Testis (tissue), 2 donors: ENCODE measurements at regions not wholly inside any gene's neighbourhood (a gene's known extent, or its start where the extent isn't known, plus 50 kb on each side); places are given as distances from the start of the nearest gene placed in this dataset.

Experiments used
- DNase-seq: peaks from one replicate; pipeline ENCODE4 v3.0.0-alpha.2; 2019
- H3K27ac ChIP-seq, 2 donors: fragments of 200-600 bp; sonication (generic); one replicate each; pipeline ENCODE4 v1.5.1; 2019
- H3K27me3 ChIP-seq: fragments of 200-600 bp; sonication (generic); one replicate; pipeline ENCODE4 v1.5.1; 2019
- H3K36me3 ChIP-seq: fragments of 200-600 bp; sonication (generic); one replicate; pipeline ENCODE4 v1.5.1; 2017; ENCODE audit warnings: low read depth; ENCODE audit errors: missing control alignments
- H3K4me1 ChIP-seq: fragments of 200-600 bp; sonication (generic); one replicate; pipeline ENCODE4 v1.5.1; 2019
- H3K4me3 ChIP-seq, 2 donors: fragments of 200-600 bp; sonication (generic); one replicate each; pipeline ENCODE4 v1.5.1; 2017 to 2019
- H3K9me3 ChIP-seq: fragments of 200-600 bp; sonication (generic); one replicate; pipeline ENCODE4 v1.5.1; 2017
- CTCF ChIP-seq, 3 experiments: fragments of 450-650 bp in 2 of 3; fragments of 200-600 bp in 1 of 3; sonication (generic) in 1 of 3; IDR thresholded peaks; one replicate each; pipeline ENCODE4 v1.5.1; 2016 to 2019; ENCODE audit warnings: antibody characterized with exemption in 3 of 3, mild to moderate bottlenecking in 2 of 3, moderate library complexity in 1 of 3
- POLR2A ChIP-seq: fragments of 450-650 bp; IDR thresholded peaks from one replicate; pipeline ENCODE4 v1.6.1; 2017; ENCODE audit warnings: antibody characterized with exemption, mild to moderate bottlenecking, moderate library complexity
- WGBS, 2 donors: methylation state at CpG; one replicate each; pipeline ENCODE4 v1.1.5; 2018; 5-methylcytosine and 5-hydroxymethylcytosine counted together
- intact Hi-C: fragments of 100-400 bp; cut with DNase I; formaldehyde crosslinking; loops from one replicate; pipeline ENCODE4 v1.15.1; 2023; ENCODE audit warnings: low total_unique reads

- no peaks in the 10 kb centered on the region for H3K4me1 ChIP-seq
- H3K9me3 ChIP-seq: no peaks in the 10 kb centered on the region
- H3K36me3 ChIP-seq: no peaks in the 10 kb centered on the region
- H3K27ac ChIP-seq: no peak overlapping the region
- H3K4me3 ChIP-seq: no peak overlapping the region
- TF ChIP-seq POLR2A (no peak), CTCF (IDR thresholded peaks at IDR 0.05) (no peak)
- no peak for DNase-seq
- no peaks in the 10 kb centered on the region for H3K27me3 ChIP-seq
- intact Hi-C loops: no loop called here
These were observed 431.1 kb downstream of the TFAP2B start for GRCh38 chr6:51249798-51250197.

- Histone ChIP-seq H3K4me3 (no peak overlapping the region), H3K9me3 (no peaks in the 10 kb centered on the region), H3K27me3 (no peaks in the 10 kb centered on the region), H3K27ac (no peak overlapping the region), H3K36me3 (no peaks in the 10 kb centered on the region), H3K4me1 (no peaks in the 10 kb centered on the region)
- no peak for TF ChIP-seq CTCF (IDR thresholded peaks at IDR 0.05)
- TF ChIP-seq POLR2A: no peak
- DNase-seq: no peak
- intact Hi-C loops: no loop called here
- WGBS, 2 donors: 80 to 81% methylated on average over 4 of the region's 4 CpGs
These were observed 431.6 kb downstream of the TFAP2B start for GRCh38 chr6:51250317-51250716.

- intact Hi-C loops: no loop called here
- no peaks in the 10 kb centered on the region for H3K9me3 ChIP-seq
- TF ChIP-seq POLR2A (no peak), CTCF (IDR thresholded peaks at IDR 0.05) (no peak)
- no peak overlapping the region for H3K27ac ChIP-seq
- no peaks in the 10 kb centered on the region for H3K27me3 ChIP-seq
- H3K4me1 ChIP-seq: no peaks in the 10 kb centered on the region
- no peak overlapping the region for H3K4me3 ChIP-seq
- DNase-seq: no peak
- 88 to 96% methylated on average over 2 of the region's 2 CpGs for WGBS, 2 donors
- no peaks in the 10 kb centered on the region for H3K36me3 ChIP-seq
These were observed 439.3 kb downstream of the TFAP2B start for GRCh38 chr6:51257938-51258337.

- H3K9me3 ChIP-seq: no peaks in the 10 kb centered on the region
- H3K27me3 ChIP-seq: no peaks in the 10 kb centered on the region
- no peaks in the 10 kb centered on the region for H3K4me1 ChIP-seq
- WGBS, 2 donors: 79 to 85% methylated on average over 3 of the region's 3 CpGs
- H3K36me3 ChIP-seq: no peaks in the 10 kb centered on the region
- H3K4me3 ChIP-seq: no peak overlapping the region
- no peak for DNase-seq
- intact Hi-C loops: no loop called here
- no peak overlapping the region for H3K27ac ChIP-seq
- TF ChIP-seq POLR2A (no peak), CTCF (IDR thresholded peaks at IDR 0.05) (no peak)
These were observed 441.3 kb downstream of the TFAP2B start for GRCh38 chr6:51260003-51260402.

GRCh38 chr6:51261691-51262090, 443.0 kb downstream of the TFAP2B start:
- Histone ChIP-seq H3K27me3 (no peaks in the 10 kb centered on the region), H3K4me3 (no peak overlapping the region), H3K27ac (no peak overlapping the region), H3K36me3 (no peaks in the 10 kb centered on the region), H3K9me3 (no peaks in the 10 kb centered on the region), H3K4me1 (no peaks in the 10 kb centered on the region)
- intact Hi-C loops: no loop called here
- no peak for DNase-seq
- TF ChIP-seq POLR2A: no peak
- TF ChIP-seq CTCF (IDR thresholded peaks at IDR 0.05): no peak
- WGBS, 2 donors: 56 to 58% methylated on average over 5 of the region's 5 CpGs
